HCT116 (cell line): ENCODE measurements at regions not wholly inside any gene's neighbourhood (a gene's known extent, or its start where the extent isn't known, plus 50 kb on each side); places are given as distances from the start of the nearest gene placed in this dataset.

Experiments
- ATAC-seq: fragments of 200-7000 bp; cut with Tn5 transposase; 2 replicates; pipeline ENCODE4 v1.9.1; 2020; ENCODE audit warnings: mild to moderate bottlenecking, moderate library complexity
- BruUV-seq: library from RNA; stranded (reverse); fragments of 400-500 nt; replicated peaks from 2 replicates; lab custom pipeline; 2021; lab: Mats Ljungman, UMichigan
- CTCF ChIA-PET: fragments of 300-600 bp; sonication (Branson Sonifier 250); formaldehyde crosslinking; loops from one replicate; lab custom pipeline; 2021; ENCODE audit warnings: antibody characterized with exemption; lab: Charles Lee
- POLR2A ChIA-PET: fragments of 300-600, 350-600 bp; sonication (Branson Sonifier 250); formaldehyde crosslinking; loops from one replicate; lab custom pipeline; 2021; ENCODE audit warnings: antibody characterized with exemption; lab: Charles Lee
- RAD21 ChIA-PET, 2 experiments: fragments of 300-600 bp; sonication (Branson Sonifier 250); formaldehyde crosslinking; loops; one replicate each; lab custom pipeline; 2023; ENCODE audit warnings: low total read pairs in 2 of 2; ENCODE audit not compliant: uncharacterized antibody in 2 of 2, unreplicated experiment in 2 of 2, low non-redundant PET in 1 of 2; lab: Charles Lee
- DNase-seq: peaks from one replicate; pipeline ENCODE4 v3.0.0-alpha.2; 2010; ENCODE audit warnings: low read depth, low spot score
- H2AFZ ChIP-seq: fragments of 200-600 bp; shearing (Covaris generic), sonication (generic); 2 replicates; pipeline ENCODE4 v1.6.1; 2017; ENCODE audit warnings: low read depth, mixed run types, mixed read lengths, antibody characterized with exemption, low read length; ENCODE audit not compliant: poor library complexity, severe bottlenecking
- H3K27ac ChIP-seq: 2 replicates; pipeline ENCODE4 v1.5.1; 2012; ENCODE audit warnings: low read depth, low read length
- H3K27me3 ChIP-seq: fragments of 200-600 bp; sonication (generic); 2 replicates; pipeline ENCODE4 v1.6.1; 2016; ENCODE audit warnings: mixed run types, low read length, mixed read lengths; ENCODE audit not compliant: insufficient read depth
- H3K36me3 ChIP-seq, 2 experiments: fragments of 200-500 bp in 1 of 2; fragments of 200-600 bp in 1 of 2; sonication (Bioruptor generic) in 1 of 2; sonication (generic) in 1 of 2; 2 replicates each; pipeline versions ENCODE4 v1.5.1 to v1.6.1; 2014 to 2016; ENCODE audit warnings: low read length in 2 of 2, inconsistent platforms in 1 of 2, mixed read lengths in 1 of 2, mixed run types in 1 of 2; ENCODE audit not compliant: insufficient read depth in 2 of 2, control insufficient read depth in 1 of 2
- H3K4me1 ChIP-seq, 2 experiments: fragments of 200-600 bp in 1 of 2; sonication (generic) in 1 of 2; 2 replicates each; pipeline versions ENCODE4 v1.5.1 to v1.6.1; 2012 to 2017; ENCODE audit warnings: low read length in 2 of 2, inconsistent platforms in 1 of 2, mild to moderate bottlenecking in 1 of 2, mixed read lengths in 1 of 2, mixed run types in 1 of 2, moderate library complexity in 1 of 2; ENCODE audit not compliant: insufficient read depth in 2 of 2, control insufficient read depth in 1 of 2
- H3K4me2 ChIP-seq: fragments of 200-600 bp; sonication (generic); 2 replicates; pipeline ENCODE4 v1.6.1; 2017; ENCODE audit warnings: mixed run types, low read length, mixed read lengths
- H3K4me3 ChIP-seq, 2 experiments: fragments of 200-600 bp in 1 of 2; sonication (generic) in 1 of 2; replicated peaks in 1 of 2; 2 replicates each; pipeline ENCODE4 v1.5.1; 2011 to 2016; ENCODE audit warnings: low read length in 2 of 2, control low read depth in 1 of 2, low read depth in 1 of 2, mild to moderate bottlenecking in 1 of 2, mixed read lengths in 1 of 2, mixed run types in 1 of 2
- H3K79me2 ChIP-seq: fragments of 200-600 bp; sonication (generic); 2 replicates; pipeline ENCODE4 v1.6.1; 2017; ENCODE audit warnings: mild to moderate bottlenecking, mixed run types, low read length, moderate library complexity, mixed read lengths; ENCODE audit not compliant: insufficient read depth
- H3K9ac ChIP-seq: fragments of 200-600 bp; sonication (generic); 2 replicates; pipeline ENCODE4 v1.6.1; 2016; ENCODE audit warnings: low read length, mixed read lengths
- H3K9me2 ChIP-seq: fragments of 200-600 bp; sonication (generic), shearing (Covaris generic); 2 replicates; pipeline ENCODE4 v1.6.1; 2017; ENCODE audit warnings: mixed run types, mild to moderate bottlenecking, moderate library complexity; ENCODE audit not compliant: insufficient read depth
- H3K9me3 ChIP-seq, 2 experiments: fragments of 200-500 bp in 1 of 2; fragments of 200-600 bp in 1 of 2; sonication (Bioruptor generic) in 1 of 2; sonication (generic) in 1 of 2; 2 replicates each; pipeline ENCODE4 v1.6.1; 2014 to 2017; ENCODE audit warnings: low read length in 2 of 2, mixed read lengths in 2 of 2, inconsistent platforms in 1 of 2, low read depth in 1 of 2, mild to moderate bottlenecking in 1 of 2, mixed run types in 1 of 2, moderate library complexity in 1 of 2; ENCODE audit not compliant: control insufficient read depth in 1 of 2, insufficient read depth in 1 of 2
- H4K20me1 ChIP-seq: fragments of 200-600 bp; sonication (generic), shearing (Covaris generic); 2 replicates; pipeline ENCODE4 v1.6.1; 2017; ENCODE audit warnings: mixed run types, mild to moderate bottlenecking, moderate library complexity; ENCODE audit not compliant: insufficient read depth
- ATF3 ChIP-seq: IDR thresholded peaks from 2 replicates; pipeline ENCODE4 v1.6.1; 2012
- CBX3 ChIP-seq: IDR thresholded peaks from 2 replicates; pipeline ENCODE4 v1.6.1; 2012; ENCODE audit warnings: low read depth
- CEBPB ChIP-seq: IDR thresholded peaks from 2 replicates; pipeline ENCODE4 v1.6.1; 2012; ENCODE audit warnings: low read depth
- CTCF ChIP-seq, 3 experiments: fragments of 200-600 bp in 1 of 3; sonication (generic) in 1 of 3; IDR thresholded peaks in 2 of 3; conservative IDR thresholded peaks in 1 of 3; 2 replicates each; pipeline ENCODE4 v1.5.1; 2012 to 2017; ENCODE audit warnings: low read depth in 2 of 3, low read length in 2 of 3, antibody characterized with exemption in 1 of 3, borderline replicate concordance in 1 of 3, control low read depth in 1 of 3, mild to moderate bottlenecking in 1 of 3, mixed read lengths in 1 of 3, mixed run types in 1 of 3, moderate library complexity in 1 of 3; ENCODE audit not compliant: insufficient read depth in 1 of 3
- EGR1 ChIP-seq: IDR thresholded peaks from 2 replicates; pipeline ENCODE4 v1.6.1; 2012; ENCODE audit warnings: low read depth
- ELF1 ChIP-seq: IDR thresholded peaks from 2 replicates; pipeline ENCODE4 v1.6.1; 2012; ENCODE audit warnings: low read depth, borderline replicate concordance
- EZH2 ChIP-seq: fragments of 200-600 bp; sonication (generic); IDR thresholded peaks from 2 replicates; pipeline ENCODE4 v1.6.1; 2017; ENCODE audit warnings: antibody characterized with exemption, mixed run types
- EZH2phosphoT487 ChIP-seq: fragments of 200-600 bp; IDR thresholded peaks from 2 replicates; pipeline ENCODE4 v1.6.1; 2018; ENCODE audit warnings: antibody characterized with exemption, borderline replicate concordance
- JUND ChIP-seq: IDR thresholded peaks from 2 replicates; pipeline ENCODE4 v1.6.1; 2012
- MAX ChIP-seq: IDR thresholded peaks from 2 replicates; pipeline ENCODE4 v1.6.1; 2012
- POLR2A ChIP-seq: IDR thresholded peaks from 2 replicates; pipeline ENCODE4 v1.7.0; 2011; ENCODE audit warnings: borderline replicate concordance; ENCODE audit not compliant: insufficient read depth, insufficient read length; ENCODE audit errors: extremely low read depth
- POLR2AphosphoS5 ChIP-seq: IDR thresholded peaks from 2 replicates; pipeline ENCODE4 v1.6.1; 2011; ENCODE audit warnings: mild to moderate bottlenecking, low read depth, low read length, moderate library complexity
- RAD21 ChIP-seq: IDR thresholded peaks from 2 replicates; pipeline ENCODE4 v1.6.1; 2012; ENCODE audit warnings: low read depth, mild to moderate bottlenecking
- REST ChIP-seq: IDR thresholded peaks from 2 replicates; pipeline ENCODE4 v1.6.1; 2012; ENCODE audit warnings: low read depth
- SIN3A ChIP-seq: IDR thresholded peaks from 2 replicates; pipeline ENCODE4 v1.6.1; 2012; ENCODE audit warnings: low read depth
- SP1 ChIP-seq: IDR thresholded peaks from 2 replicates; pipeline ENCODE4 v1.6.1; 2012; ENCODE audit warnings: low read depth
- TCF7L2 ChIP-seq: IDR thresholded peaks from 2 replicates; pipeline ENCODE4 v1.7.0; 2011; ENCODE audit warnings: borderline replicate concordance, inconsistent platforms; ENCODE audit not compliant: insufficient read depth, insufficient read length; ENCODE audit errors: extremely low read depth
- ZBTB33 ChIP-seq: IDR thresholded peaks from 2 replicates; pipeline ENCODE4 v1.6.1; 2011; ENCODE audit warnings: mild to moderate bottlenecking, low read length, moderate library complexity; ENCODE audit not compliant: insufficient replicate concordance; ENCODE audit errors: extremely low read depth
- ZFX ChIP-seq: fragments of 450-650 bp; IDR thresholded peaks from 2 replicates; pipeline ENCODE4 v1.6.1; 2017
- intact Hi-C: fragments of 100-400 bp; cut with micrococcal nuclease; formaldehyde crosslinking; loops from 2 replicates; pipeline ENCODE4 v1.10.0; 2022

- ATAC-seq (no peak), DNase-seq (no peak)
- Histone ChIP-seq H3K4me1 (no peaks in the 10 kb centered on the region), H3K27me3 (no peaks in the 10 kb centered on the region), H3K27ac (no peak overlapping the region), H3K9me2 (no peaks in the 10 kb centered on the region), H3K4me2 (no peak overlapping the region), H2AFZ (no peak overlapping the region), H4K20me1 (no peaks in the 10 kb centered on the region), H3K4me3 (no peak overlapping the region), H3K36me3 (no peaks in the 10 kb centered on the region), H3K9ac (no peak overlapping the region), H3K79me2 (no peaks in the 10 kb centered on the region), H3K9me3 (no peaks in the 10 kb centered on the region)
- TF ChIP-seq CBX3 = no peak
- no peak for TF ChIP-seq MAX
- TF ChIP-seq POLR2AphosphoS5 = no peak
- TF ChIP-seq ZBTB33 = no peak
- no peak for TF ChIP-seq ATF3
- no peak for TF ChIP-seq CEBPB
- no peak for TF ChIP-seq JUND
- no peak for TF ChIP-seq CTCF (IDR thresholded peaks at IDR 0.05 in 2 of 3, conservative IDR thresholded peaks at IDR 0.05 in 1 of 3; ENCODE audit: borderline replicate concordance in 1 of 3, insufficient read depth in 1 of 3, low read depth in 2 of 3, low read length in 2 of 3)
- TF ChIP-seq SP1 = no peak
- no peak for TF ChIP-seq EZH2phosphoT487
- no peak for TF ChIP-seq EGR1
- TF ChIP-seq ELF1 = no peak
- TF ChIP-seq SIN3A = no peak
- no peak for TF ChIP-seq POLR2A
- no peak for TF ChIP-seq REST
- TF ChIP-seq EZH2 = no peak
- no peak for TF ChIP-seq RAD21
- TF ChIP-seq ZFX = no peak
- TF ChIP-seq TCF7L2 = no peak
- ChIA-PET CTCF (no interaction called here), POLR2A (no interaction called here), RAD21 (no interaction called here)
- BruUV-seq = no TSS peak
- intact Hi-C loops = no loop called here
Observed at GRCh38 chr1:199040076-199040905, 401.5 kb downstream of the PTPRC start.
